HepG2 (cell line): ENCODE measurements at regions not wholly inside any gene's neighbourhood (a gene's known extent, or its start where the extent isn't known, plus 50 kb on each side); places are given as distances from the start of the nearest gene placed in this dataset.

Experiments
- ATAC-seq: fragments of 200-7000 bp; cut with Tn5 transposase; 3 replicates; pipeline ENCODE4 v1.9.1; 2020; ENCODE audit warnings: mild to moderate bottlenecking, moderate library complexity
- BruUV-seq: library from RNA; stranded (reverse); fragments of 400-500 nt; replicated peaks from 2 replicates; lab custom pipeline; 2021; lab: Mats Ljungman, UMichigan
- CTCF ChIA-PET: fragments of 300-600 bp; formaldehyde crosslinking; extraction: SDS; loops from one replicate; lab custom pipeline; 2021; ENCODE audit warnings: low total read pairs, inconsistent platforms, low intra/inter-chr PET ratio; lab: Yijun Ruan, JAX
- POLR2A ChIA-PET: fragments of 350-600 bp; sonication (Branson Sonifier 250); formaldehyde crosslinking; loops from one replicate; lab custom pipeline; 2020; ENCODE audit warnings: antibody characterized with exemption, inconsistent platforms; lab: Yijun Ruan, JAX
- DNase-seq: peaks from one replicate; pipeline ENCODE4 v3.0.0-alpha.2; 2015; ENCODE audit warnings: low spot score
- FAIRE-seq: peaks from 3 replicates; lab custom pipeline; 2011; peaks lifted over from hg19 to GRCh38; lab: Jason Lieb, UNC
- H2AFZ ChIP-seq: one replicate; pipeline ENCODE4 v1.6.1; 2011; ENCODE audit warnings: low read length, inconsistent platforms
- H3K27ac ChIP-seq: fragments of 300-600 bp; 3 replicates; pipeline ENCODE4 v1.8.0; 2011; ENCODE audit warnings: mixed run types, mild to moderate bottlenecking, mixed read lengths, low read length, inconsistent platforms; ENCODE audit not compliant: insufficient read depth; ENCODE audit errors: extremely low read length
- H3K27me3 ChIP-seq, 2 experiments: fragments of 200-600 bp in 1 of 2; 2 replicates in 1 of 2; 3 replicates in 1 of 2; pipeline versions ENCODE4 v1.6.0 to v1.8.0; 2011; ENCODE audit warnings: low read length in 2 of 2, mild to moderate bottlenecking in 2 of 2, moderate library complexity in 2 of 2, inconsistent platforms in 1 of 2; ENCODE audit not compliant: insufficient read depth in 2 of 2, control insufficient read depth in 1 of 2
- H3K36me3 ChIP-seq, 2 experiments: fragments of 200-600 bp in 1 of 2; replicated peaks in 1 of 2; 2 replicates in 1 of 2; 3 replicates in 1 of 2; pipeline versions ENCODE4 v1.5.1 to v1.8.0; 2011; ENCODE audit warnings: low read length in 2 of 2, inconsistent platforms in 1 of 2; ENCODE audit not compliant: insufficient read depth in 2 of 2, control insufficient read depth in 1 of 2
- H3K4me1 ChIP-seq: 2 replicates; pipeline ENCODE4 v1.5.1; 2012; ENCODE audit warnings: low read length, inconsistent platforms; ENCODE audit not compliant: insufficient read depth
- H3K4me2 ChIP-seq: 2 replicates; pipeline ENCODE4 v1.6.0; 2011; ENCODE audit warnings: low read depth, low read length, inconsistent platforms
- H3K4me3 ChIP-seq, 3 experiments: fragments of 200-600 bp in 1 of 3; sonication (generic), shearing (Covaris generic) in 1 of 3; replicated peaks in 1 of 3; 2 replicates each; pipeline ENCODE4 v1.5.1; 2011 to 2016; ENCODE audit warnings: low read length in 3 of 3, inconsistent platforms in 2 of 3, low read depth in 2 of 3, mild to moderate bottlenecking in 2 of 3, control low read depth in 1 of 3, mixed read lengths in 1 of 3; ENCODE audit not compliant: insufficient read depth in 1 of 3
- H3K79me2 ChIP-seq: one replicate; pipeline ENCODE4 v1.6.1; 2011; ENCODE audit warnings: low read length, inconsistent platforms; ENCODE audit not compliant: insufficient read depth
- H3K9ac ChIP-seq: 2 replicates; pipeline ENCODE4 v1.6.0; 2011; ENCODE audit warnings: mild to moderate bottlenecking, low read depth, low read length, inconsistent platforms; ENCODE audit not compliant: insufficient read depth
- H3K9me3 ChIP-seq: 2 replicates; pipeline ENCODE4 v1.5.1; 2012; ENCODE audit warnings: mild to moderate bottlenecking, low read length
- H4K20me1 ChIP-seq: 2 replicates; pipeline ENCODE4 v1.6.0; 2011; ENCODE audit warnings: inconsistent platforms, mild to moderate bottlenecking, low read length, moderate library complexity; ENCODE audit not compliant: insufficient read depth
- ATAD3A ChIP-seq: sonication (generic); formaldehyde crosslinking; IDR thresholded peaks from 2 replicates; pipeline ENCODE4 v1.4.0; 2020; ENCODE audit warnings: missing genetic modification reagents
- DZIP1 ChIP-seq: sonication (generic); formaldehyde crosslinking; IDR thresholded peaks from 2 replicates; pipeline ENCODE4 v1.5.0; 2020; ENCODE audit warnings: mild to moderate bottlenecking, missing genetic modification reagents
- MYNN ChIP-seq: sonication (generic); formaldehyde crosslinking; IDR thresholded peaks from 2 replicates; pipeline ENCODE4 v1.4.0; 2020; ENCODE audit warnings: mild to moderate bottlenecking, low read depth, missing genetic modification reagents
- RAD51 ChIP-seq: fragments of 450-650 bp; IDR thresholded peaks from 2 replicates; pipeline ENCODE4 v1.6.1; 2016; ENCODE audit warnings: borderline replicate concordance
- WGBS: methylation state at CpG from one replicate; pipeline ENCODE4 v1.1.6; 2017; ENCODE audit warnings: low lambda C conversion rate; 5-methylcytosine and 5-hydroxymethylcytosine counted together
- in situ Hi-C: cut with HindIII; loops from 2 replicates; pipeline ENCODE4 v1.10.0; 2017; ENCODE audit warnings: low pct_unique_long_range_greater_than_20kb; ENCODE audit not compliant: extremely low pct_ligation_motif_present
- intact Hi-C: fragments of 100-400 bp; cut with micrococcal nuclease; formaldehyde crosslinking; loops from one replicate; pipeline ENCODE4 v1.10.0; 2022; ENCODE audit not compliant: unreplicated experiment
- TF ChIP-seq, protein P1 (sequence below): IDR thresholded peaks from 2 replicates; pipeline ENCODE4 v1.6.1; 2016; ENCODE audit warnings: low read depth

GRCh38 chr2:60067006-60067405, 486.4 kb downstream of the BCL11A start:
- Histone ChIP-seq H3K79me2 (no peaks in the 10 kb centered on the region), H3K36me3 (no peaks in the 10 kb centered on the region), H3K27me3 (peaks cover 0 to 26% of the 10 kb centered on the region in 2 experiments; a peak in 4 of 5 replicates), H3K27ac (no peak overlapping the region), H3K9me3 (no peaks in the 10 kb centered on the region), H2AFZ (no peak overlapping the region), H4K20me1 (no peaks in the 10 kb centered on the region), H3K4me2 (no peak overlapping the region), H3K4me1 (no peaks in the 10 kb centered on the region), H3K4me3 (no peak overlapping the region), H3K9ac (no peak overlapping the region)
- ATAC-seq (no peak), DNase-seq (no peak), FAIRE-seq (no peak)
- intact Hi-C loops = no loop called here
- CTCF ChIA-PET = no interaction called here
- POLR2A ChIA-PET = no interaction called here
- TF ChIP-seq DZIP1 (CRISPR knock-in tag) (no peak), MYNN (CRISPR knock-in tag) (no peak), RAD51 (no peak), ATAD3A (CRISPR knock-in tag) (no peak)
- TF ChIP-seq, protein P1, sequence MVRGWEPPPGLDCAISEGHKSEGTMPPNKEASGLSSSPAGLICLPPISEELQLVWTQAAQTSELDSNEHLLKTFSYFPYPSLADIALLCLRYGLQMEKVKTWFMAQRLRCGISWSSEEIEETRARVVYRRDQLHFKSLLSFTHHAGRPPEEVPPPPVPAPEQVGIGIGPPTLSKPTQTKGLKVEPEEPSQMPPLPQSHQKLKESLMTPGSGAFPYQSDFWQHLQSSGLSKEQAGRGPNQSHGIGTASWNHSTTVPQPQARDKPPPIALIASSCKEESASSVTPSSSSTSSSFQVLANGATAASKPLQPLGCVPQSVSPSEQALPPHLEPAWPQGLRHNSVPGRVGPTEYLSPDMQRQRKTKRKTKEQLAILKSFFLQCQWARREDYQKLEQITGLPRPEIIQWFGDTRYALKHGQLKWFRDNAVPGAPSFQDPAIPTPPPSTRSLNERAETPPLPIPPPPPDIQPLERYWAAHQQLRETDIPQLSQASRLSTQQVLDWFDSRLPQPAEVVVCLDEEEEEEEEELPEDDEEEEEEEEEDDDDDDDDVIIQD (CRISPR knock-in tag) = no peak
- 18% methylated on average over 3 of the region's 3 CpGs for WGBS
- no TSS peak for BruUV-seq
- in situ Hi-C loops = no loop called here
